ENCODE measurements at regions not wholly inside any gene's neighbourhood (a gene's known extent, or its start where the extent isn't known, plus 50 kb on each side); places are given as distances from the start of the nearest gene placed in this dataset.

DNA sequence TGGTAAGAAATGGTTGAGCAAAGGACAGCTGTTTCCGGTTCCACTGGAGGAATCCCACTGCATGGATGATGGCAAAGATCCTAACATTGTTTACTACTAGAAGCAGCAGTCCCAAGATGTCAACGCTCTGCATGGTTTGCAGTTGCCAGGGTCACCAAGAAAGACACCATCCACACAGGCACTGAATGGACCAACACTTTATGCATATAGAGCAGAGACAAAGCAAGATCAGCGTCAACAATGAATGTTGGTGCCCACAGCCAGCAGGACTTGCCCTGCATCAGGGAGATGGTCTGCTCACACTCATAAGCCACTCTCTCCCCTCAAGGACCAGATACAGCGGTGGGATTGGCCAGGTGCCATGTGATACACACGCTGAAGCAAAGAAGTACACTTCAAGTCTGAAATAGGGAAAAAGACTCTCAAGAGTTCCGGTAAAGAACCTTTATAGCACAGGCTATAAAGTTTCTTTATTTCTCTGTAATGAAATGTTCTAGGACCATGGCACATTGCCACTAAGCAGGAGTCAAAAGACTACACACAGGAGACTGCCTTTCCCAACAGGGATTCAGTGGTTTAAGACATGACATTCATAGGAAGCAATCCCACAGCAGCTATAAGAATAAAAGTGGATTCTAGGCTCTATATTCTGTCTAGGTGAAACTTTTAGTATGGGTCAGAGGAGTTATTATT is 133.2 kb upstream of the EPHA4 start:
- Histone ChIP-seq H3K9ac (ENCODE audit: insufficient read depth, low read length, poor library complexity, severe bottlenecking) (no peak overlapping the region), H3K27ac (ENCODE audit: low read depth in 1 of 2, low read length in 2 of 2) (no peak overlapping the region), H3K4me3 (replicated peaks in 1 of 3; ENCODE audit: low read depth in 2 of 3, low read length in 3 of 3) (no peak overlapping the region), H4K20me1 (ENCODE audit: insufficient read depth, low read length) (no peaks in the 10 kb centered on the region), H3K9me3 (replicated peaks in 1 of 2; ENCODE audit: control insufficient read depth in 1 of 2, insufficient read depth in 1 of 2, low read length in 2 of 2) (no peaks in the 10 kb centered on the region), H3K79me2 (ENCODE audit: insufficient read depth, low read length) (no peaks in the 10 kb centered on the region), H3K36me3 (replicated peaks in 1 of 2; ENCODE audit: control insufficient read depth in 1 of 2, insufficient read depth in 2 of 2, low read length in 2 of 2) (no peaks in the 10 kb centered on the region), H3K27me3 (ENCODE audit: control insufficient read depth in 2 of 2, insufficient read depth in 2 of 2, low read length in 2 of 2) (no peaks in the 10 kb centered on the region), H3K4me1 (ENCODE audit: control insufficient read depth in 1 of 2, insufficient read depth in 2 of 2, low read length in 2 of 2) (no peaks in the 10 kb centered on the region), H2AFZ (ENCODE audit: insufficient read depth, low read depth, low read length, poor library complexity, severe bottlenecking) (no peak overlapping the region), H3K4me2 (replicated peaks; ENCODE audit: extremely low read depth, low read length, poor library complexity, severe bottlenecking) (no peak overlapping the region)
- TF ChIP-seq, protein P1, sequence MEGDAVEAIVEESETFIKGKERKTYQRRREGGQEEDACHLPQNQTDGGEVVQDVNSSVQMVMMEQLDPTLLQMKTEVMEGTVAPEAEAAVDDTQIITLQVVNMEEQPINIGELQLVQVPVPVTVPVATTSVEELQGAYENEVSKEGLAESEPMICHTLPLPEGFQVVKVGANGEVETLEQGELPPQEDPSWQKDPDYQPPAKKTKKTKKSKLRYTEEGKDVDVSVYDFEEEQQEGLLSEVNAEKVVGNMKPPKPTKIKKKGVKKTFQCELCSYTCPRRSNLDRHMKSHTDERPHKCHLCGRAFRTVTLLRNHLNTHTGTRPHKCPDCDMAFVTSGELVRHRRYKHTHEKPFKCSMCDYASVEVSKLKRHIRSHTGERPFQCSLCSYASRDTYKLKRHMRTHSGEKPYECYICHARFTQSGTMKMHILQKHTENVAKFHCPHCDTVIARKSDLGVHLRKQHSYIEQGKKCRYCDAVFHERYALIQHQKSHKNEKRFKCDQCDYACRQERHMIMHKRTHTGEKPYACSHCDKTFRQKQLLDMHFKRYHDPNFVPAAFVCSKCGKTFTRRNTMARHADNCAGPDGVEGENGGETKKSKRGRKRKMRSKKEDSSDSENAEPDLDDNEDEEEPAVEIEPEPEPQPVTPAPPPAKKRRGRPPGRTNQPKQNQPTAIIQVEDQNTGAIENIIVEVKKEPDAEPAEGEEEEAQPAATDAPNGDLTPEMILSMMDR (IDR thresholded peaks at IDR 0.05) = no peak
- H3K27me3 Mint-ChIP-seq (ENCODE audit: low read depth in 3 of 3) = peaks cover 0 to 1% (median 0%) of the 10 kb centered on the region in 3 donors
- no peaks in the 10 kb centered on the region for H3K36me3 Mint-ChIP-seq
- WGBS (ENCODE audit: insufficient coverage) = 76% methylated on average over 3 of the region's 6 CpGs
- intact Hi-C loops (cut with micrococcal nuclease) = no loop called here
- H3K4me3 Mint-ChIP-seq = no peak overlapping the region
- peaks cover 0 to 7% (median 2%) of the 10 kb centered on the region in 7 donors for H3K9me3 Mint-ChIP-seq
- DNase-seq = no peak
- H3K27ac Mint-ChIP-seq = no peak overlapping the region
- H3K4me1 Mint-ChIP-seq = no peaks in the 10 kb centered on the region

DNA sequence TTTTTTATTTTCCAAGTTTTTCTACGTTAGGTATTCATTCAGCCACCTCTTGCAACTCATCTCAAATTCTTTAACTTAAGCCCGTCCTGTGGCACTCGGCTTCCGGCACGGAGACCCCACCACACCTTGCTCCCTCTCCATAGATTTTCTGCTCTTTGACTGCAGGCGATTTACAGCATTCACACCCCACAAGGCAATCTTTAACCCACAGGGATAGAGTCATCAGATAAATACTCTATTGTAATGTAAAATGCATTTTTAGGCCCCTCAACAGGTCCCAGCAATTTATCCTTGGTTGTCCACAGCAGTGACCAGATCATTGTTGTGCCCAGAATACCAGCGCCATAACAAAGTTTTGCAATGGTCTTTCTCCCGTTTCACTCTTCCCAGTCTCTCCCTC is 132.3 kb upstream of the EPHA4 start:
- Mint-ChIP-seq H3K4me1 (no peaks in the 10 kb centered on the region), H3K36me3 (no peaks in the 10 kb centered on the region), H3K27ac (no peak overlapping the region), H3K27me3 (ENCODE audit: low read depth in 3 of 3) (peaks cover 0 to 1% (median 0%) of the 10 kb centered on the region in 3 donors), H3K9me3 (peaks cover 0 to 9% (median 2%) of the 10 kb centered on the region in 7 donors), H3K4me3 (no peak overlapping the region)
- intact Hi-C loops (cut with micrococcal nuclease) = no loop called here
- Histone ChIP-seq H3K36me3 (replicated peaks in 1 of 2; ENCODE audit: control insufficient read depth in 1 of 2, insufficient read depth in 2 of 2, low read length in 2 of 2) (no peaks in the 10 kb centered on the region), H2AFZ (ENCODE audit: insufficient read depth, low read depth, low read length, poor library complexity, severe bottlenecking) (no peak overlapping the region), H3K4me2 (replicated peaks; ENCODE audit: extremely low read depth, low read length, poor library complexity, severe bottlenecking) (no peak overlapping the region), H4K20me1 (ENCODE audit: insufficient read depth, low read length) (no peaks in the 10 kb centered on the region), H3K9ac (ENCODE audit: insufficient read depth, low read length, poor library complexity, severe bottlenecking) (no peak overlapping the region), H3K4me1 (ENCODE audit: control insufficient read depth in 1 of 2, insufficient read depth in 2 of 2, low read length in 2 of 2) (no peaks in the 10 kb centered on the region), H3K4me3 (replicated peaks in 1 of 3; ENCODE audit: low read depth in 2 of 3, low read length in 3 of 3) (no peak overlapping the region), H3K27ac (ENCODE audit: low read depth in 1 of 2, low read length in 2 of 2) (no peak overlapping the region), H3K9me3 (replicated peaks in 1 of 2; ENCODE audit: control insufficient read depth in 1 of 2, insufficient read depth in 1 of 2, low read length in 2 of 2) (no peaks in the 10 kb centered on the region), H3K79me2 (ENCODE audit: insufficient read depth, low read length) (no peaks in the 10 kb centered on the region), H3K27me3 (ENCODE audit: control insufficient read depth in 2 of 2, insufficient read depth in 2 of 2, low read length in 2 of 2) (no peaks in the 10 kb centered on the region)
- TF ChIP-seq, protein P1 (IDR thresholded peaks at IDR 0.05) = no peak
- DNase-seq = no peak
- 92% methylated on average over 4 of the region's 8 CpGs for WGBS (ENCODE audit: insufficient coverage)

Measured in CD14-positive monocyte (primary cell).